Breast epithelium (tissue), 3 donors: ENCODE measurements at regions not wholly inside any gene's neighbourhood (a gene's known extent, or its start where the extent isn't known, plus 50 kb on each side); places are given as distances from the start of the nearest gene placed in this dataset.

Source experiments
- POLR2A ChIP-seq: fragments of 450-650 bp; IDR thresholded peaks from one replicate; pipeline ENCODE4 v1.6.1; 2016; ENCODE audit warnings: antibody characterized with exemption, mild to moderate bottlenecking, moderate library complexity
- TF ChIP-seq, protein P1 (sequence below), 3 donors: fragments of 450-650 bp; IDR thresholded peaks; one replicate each; pipeline ENCODE4 v1.5.1; 2016 to 2017; ENCODE audit warnings: antibody characterized with exemption in 3 of 3, mild to moderate bottlenecking in 3 of 3, moderate library complexity in 3 of 3

DNA sequence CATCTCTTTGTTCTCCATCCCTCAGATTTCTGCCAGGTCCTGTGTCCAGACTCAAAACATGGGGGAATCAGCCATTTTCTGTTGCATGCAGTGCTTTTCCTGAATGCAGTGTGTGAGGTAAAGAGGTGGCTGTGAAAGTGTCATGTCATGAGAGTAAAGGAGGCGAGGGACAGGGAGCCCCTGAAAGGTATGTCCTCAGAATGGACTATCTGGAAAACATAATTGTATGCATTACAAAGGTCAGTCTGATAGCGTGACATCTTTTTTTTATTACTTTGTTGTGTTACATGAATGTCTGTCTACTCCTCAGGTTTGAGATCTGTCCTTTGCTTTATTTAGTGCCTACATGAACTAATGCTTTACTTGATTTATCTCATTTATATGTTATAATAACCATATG, 239.1 kb downstream of the MAN2A1 start:
- no peak for TF ChIP-seq POLR2A
- TF ChIP-seq, protein P1, sequence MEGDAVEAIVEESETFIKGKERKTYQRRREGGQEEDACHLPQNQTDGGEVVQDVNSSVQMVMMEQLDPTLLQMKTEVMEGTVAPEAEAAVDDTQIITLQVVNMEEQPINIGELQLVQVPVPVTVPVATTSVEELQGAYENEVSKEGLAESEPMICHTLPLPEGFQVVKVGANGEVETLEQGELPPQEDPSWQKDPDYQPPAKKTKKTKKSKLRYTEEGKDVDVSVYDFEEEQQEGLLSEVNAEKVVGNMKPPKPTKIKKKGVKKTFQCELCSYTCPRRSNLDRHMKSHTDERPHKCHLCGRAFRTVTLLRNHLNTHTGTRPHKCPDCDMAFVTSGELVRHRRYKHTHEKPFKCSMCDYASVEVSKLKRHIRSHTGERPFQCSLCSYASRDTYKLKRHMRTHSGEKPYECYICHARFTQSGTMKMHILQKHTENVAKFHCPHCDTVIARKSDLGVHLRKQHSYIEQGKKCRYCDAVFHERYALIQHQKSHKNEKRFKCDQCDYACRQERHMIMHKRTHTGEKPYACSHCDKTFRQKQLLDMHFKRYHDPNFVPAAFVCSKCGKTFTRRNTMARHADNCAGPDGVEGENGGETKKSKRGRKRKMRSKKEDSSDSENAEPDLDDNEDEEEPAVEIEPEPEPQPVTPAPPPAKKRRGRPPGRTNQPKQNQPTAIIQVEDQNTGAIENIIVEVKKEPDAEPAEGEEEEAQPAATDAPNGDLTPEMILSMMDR (IDR thresholded peaks at IDR 0.05) = no peak
